HG02678 (cell line): ENCODE measurements at regions not wholly inside any gene's neighbourhood (a gene's known extent, or its start where the extent isn't known, plus 50 kb on each side); places are given as distances from the start of the nearest gene placed in this dataset.

ENCODE experiments used
- ATAC-seq: cut with Tn5 transposase; IDR thresholded peaks from one replicate; pipeline ENCODE4 v1.9.1; 2021; ENCODE audit warnings: mild to moderate bottlenecking, moderate library complexity; ENCODE audit not compliant: unreplicated experiment

DNA sequence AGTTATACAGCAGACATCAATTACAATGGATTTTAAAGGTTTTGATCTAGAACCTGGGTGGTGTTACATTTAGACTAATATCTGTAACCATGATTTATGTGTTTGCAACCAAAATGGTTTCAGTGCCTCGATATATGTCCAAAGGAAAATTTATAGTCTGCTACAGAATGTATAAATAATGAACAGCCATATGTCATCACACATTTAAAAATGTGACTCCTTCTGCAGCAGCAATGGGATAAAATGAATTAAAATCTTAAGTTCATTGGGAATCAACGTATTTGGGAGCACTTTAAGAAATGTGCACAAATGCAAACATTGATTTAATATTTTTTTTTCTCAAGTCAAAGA, 610.2 kb downstream of the TMEM114 start:
- no peak for ATAC-seq

DNA sequence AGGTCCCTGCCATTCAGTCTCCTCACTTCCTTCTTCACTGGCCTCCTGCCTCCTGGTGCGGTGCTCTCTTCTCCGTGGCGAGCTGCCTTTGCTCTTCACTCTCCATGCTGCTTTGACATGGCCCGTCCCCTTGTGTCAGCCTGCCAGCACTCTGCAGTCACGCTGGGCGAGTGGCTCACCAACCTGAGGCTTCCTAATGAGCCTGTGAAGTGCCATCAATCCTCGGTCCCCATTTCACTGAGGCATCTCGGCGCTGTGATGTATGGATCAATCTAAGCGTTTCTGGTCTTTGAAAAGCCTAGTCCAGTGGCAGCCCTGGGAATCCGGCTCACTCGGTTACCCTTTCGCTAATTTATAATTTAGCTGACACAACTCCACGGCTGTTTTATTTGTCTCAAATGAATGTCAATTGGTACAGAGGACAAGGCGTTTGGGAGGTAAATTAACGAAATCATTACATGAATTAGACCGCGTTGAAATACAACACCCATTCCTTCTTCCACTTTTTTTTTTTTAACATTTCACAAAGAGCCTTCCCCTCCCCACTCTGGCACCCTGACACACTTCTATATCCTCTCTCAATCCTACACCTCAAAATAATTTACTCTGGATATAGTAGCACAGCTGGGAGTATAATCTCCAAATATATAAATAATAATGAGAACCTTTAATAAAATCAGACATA, 610.7 kb downstream of the TMEM114 start:
- no peak for ATAC-seq

DNA sequence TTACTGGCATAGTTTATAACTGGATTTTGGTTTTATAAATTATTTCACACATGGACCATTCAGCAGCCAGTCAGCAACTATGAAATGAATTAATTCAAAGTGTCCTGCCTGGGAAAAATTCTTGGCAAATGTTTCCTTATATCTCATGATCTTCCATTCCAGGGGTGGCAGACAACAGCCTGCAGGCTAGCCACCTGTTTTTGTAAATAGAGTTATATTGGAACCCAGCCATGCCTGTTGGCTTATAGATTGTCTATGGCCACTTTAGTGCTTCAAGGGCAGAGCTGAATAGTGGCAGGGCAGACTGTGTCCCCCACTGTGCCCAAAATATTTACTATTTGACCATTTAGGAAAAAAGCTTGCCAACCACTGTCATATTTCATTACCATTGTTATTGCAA, 613.7 kb downstream of the TMEM114 start:
- no peak for ATAC-seq

DNA sequence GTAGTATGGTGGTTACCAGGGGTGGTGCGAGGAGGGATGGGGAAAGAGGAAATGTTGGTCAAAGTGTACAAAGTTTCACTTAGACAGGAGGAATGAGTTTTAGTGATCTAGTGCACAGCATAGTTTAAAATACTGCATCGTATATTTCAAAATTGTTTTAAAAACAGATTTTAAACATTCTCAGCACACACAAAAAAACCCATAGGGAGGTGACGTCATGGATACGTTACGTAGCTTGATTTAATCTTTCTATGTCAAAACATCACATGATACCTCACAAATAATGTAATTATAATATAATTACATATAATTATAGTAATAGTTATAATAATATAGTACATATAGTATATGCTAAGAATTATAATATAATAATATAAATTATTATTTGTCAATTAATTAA, 614.2 kb downstream of the TMEM114 start:
- no peak for ATAC-seq

DNA sequence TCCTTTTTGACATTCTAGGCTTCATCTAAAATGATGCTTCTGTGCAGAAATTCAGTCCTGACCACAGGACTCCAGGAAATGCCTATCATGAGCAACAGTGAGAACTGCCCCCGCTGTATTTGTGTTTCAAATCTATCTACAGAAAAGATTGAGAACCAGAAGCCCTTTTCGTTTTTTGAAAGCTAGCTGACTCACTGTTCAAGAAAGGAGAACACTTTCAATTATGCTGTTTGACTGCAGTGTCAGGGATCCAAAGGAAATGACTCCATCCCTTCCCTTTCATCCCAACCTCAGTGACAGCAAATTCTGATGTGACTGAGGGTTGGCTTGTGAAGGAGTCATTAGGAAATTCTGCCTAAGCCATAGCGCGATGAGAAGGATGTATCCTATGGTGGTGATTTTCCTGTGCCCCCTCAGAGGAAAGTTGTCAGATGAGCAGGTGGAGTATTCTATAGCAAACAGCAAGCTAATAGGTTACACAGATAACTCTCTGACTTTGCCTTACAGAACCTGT, 622.3 kb downstream of the TMEM114 start:
- ATAC-seq = no peak

- no peak for ATAC-seq
Measured at GRCh38 chr16:7964744-7965143, 625.6 kb downstream of the TMEM114 start.

DNA sequence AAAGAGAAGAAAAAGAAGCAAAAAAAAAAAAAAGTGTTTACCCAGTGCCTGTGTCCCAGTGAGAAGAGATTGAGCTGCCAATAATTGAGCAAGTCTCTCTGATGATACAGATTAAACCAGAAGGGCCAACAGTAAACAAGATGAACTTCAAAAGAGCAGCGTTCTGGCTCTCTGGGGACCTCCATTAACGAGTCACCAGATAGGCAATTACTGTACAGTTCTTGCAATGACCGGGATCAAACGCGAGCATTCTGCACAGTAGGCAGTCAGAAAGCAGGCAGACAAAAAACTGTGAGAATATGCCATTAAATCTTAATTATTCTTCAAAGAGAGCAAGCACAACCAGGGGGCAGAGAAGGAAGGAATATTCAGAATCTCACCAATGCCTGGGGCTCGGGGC, 626.1 kb downstream of the TMEM114 start:
- no peak for ATAC-seq

DNA sequence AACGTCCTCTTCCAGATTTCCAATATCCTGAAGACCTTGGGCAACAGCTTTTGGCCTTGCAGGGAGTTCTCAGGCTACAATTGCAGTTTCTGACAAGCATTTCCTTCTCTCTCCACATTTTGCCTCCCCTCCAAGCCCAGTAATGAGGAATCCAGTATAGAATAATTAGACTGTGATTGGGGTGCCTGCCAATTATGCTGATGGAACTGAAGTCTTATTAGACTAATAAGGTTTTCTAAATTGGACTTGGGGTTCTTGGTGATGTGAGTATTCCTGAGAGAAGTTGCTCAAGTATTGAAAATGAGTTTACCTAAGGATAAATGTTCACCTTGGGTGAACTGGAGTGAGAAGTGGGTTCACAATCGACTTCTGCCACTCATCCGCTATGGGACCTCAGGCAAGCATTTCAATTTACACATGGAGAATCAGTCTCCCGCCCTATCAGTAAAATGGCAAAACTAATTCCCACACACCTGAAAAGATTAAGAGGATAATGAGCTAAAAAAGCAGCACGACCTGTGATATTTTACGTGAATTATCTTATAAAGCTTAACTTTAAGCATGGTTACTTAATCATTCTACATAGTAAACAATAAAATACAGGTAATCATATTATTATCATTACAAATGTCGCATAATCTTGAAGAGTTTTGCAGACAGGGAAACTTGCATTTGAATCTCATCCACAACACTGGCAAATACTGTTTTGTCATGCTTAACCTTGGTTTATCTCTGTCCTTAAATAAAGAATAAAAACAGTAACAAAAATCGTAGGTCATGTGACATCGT, 628.0 kb downstream of the TMEM114 start:
- ATAC-seq = no peak

DNA sequence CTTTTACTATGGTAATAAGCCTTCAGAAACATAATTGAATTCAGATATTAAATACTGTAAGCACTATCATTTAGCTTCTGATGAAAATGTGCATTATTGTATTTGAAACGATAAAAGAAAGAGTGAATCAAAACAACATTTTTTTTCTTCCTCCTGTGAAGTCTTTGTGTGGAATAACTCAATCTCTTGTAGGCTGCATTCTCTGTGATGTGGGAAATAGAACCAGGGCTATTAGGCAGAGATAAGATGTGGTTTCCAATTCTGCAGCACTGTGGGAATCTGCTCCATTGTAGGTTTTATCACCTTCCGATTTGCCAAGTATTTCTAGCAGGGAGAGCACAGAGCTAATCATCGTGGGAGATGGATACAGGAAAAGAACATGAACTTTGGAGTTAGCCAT, 624.5 kb downstream of the RBFOX1 start:
- ATAC-seq = no peak

DNA sequence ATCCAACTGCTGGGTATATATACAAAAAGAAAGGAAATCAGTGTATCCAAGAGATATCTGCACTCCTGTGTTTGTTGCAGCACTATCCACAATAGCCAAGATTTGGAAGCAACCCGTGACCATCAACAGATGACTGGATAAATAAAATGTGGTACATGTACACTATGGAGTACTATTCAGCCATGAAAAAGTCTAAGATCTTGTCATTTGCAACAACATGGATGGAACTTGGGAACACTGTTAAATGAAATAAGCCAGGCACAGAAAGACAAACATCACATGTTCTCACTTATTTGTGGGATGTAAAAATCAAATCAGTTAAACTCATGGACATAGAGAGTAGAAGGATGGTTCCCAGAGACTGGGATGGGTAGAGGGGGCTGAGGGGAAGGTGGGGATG, 620.7 kb downstream of the RBFOX1 start:
- ATAC-seq = no peak

- no peak for ATAC-seq
Measured at GRCh38 chr16:7946142-7946541, 613.5 kb downstream of the RBFOX1 start.

DNA sequence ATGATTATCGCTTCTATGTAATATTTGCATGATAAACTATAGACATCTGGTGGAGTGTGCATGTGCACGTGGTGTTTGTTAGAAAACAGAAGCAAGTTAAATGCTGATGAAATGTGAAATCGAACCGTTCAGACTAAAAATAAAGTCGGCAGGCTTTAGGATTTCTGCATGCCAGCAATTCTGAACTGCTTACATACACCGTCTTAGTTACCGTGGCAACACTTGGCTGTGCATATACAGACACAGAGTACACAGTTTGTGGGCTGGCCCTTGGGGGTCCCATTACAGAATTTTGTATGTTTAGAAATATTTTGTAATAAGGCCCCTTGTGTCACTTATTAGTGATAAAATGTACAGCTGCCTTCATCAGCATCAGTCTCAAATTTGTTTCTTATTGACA, 605.5 kb downstream of the RBFOX1 start:
- ATAC-seq = no peak

- no peak for ATAC-seq
Measured at GRCh38 chr16:7921345-7921744, 588.7 kb downstream of the RBFOX1 start.

GRCh38 chr16:7919782-7920181, 587.1 kb downstream of the RBFOX1 start:
- ATAC-seq = no peak

- no peak for ATAC-seq
Measured at GRCh38 chr16:7914748-7915147, 582.1 kb downstream of the RBFOX1 start.

- ATAC-seq = no peak
Measured at GRCh38 chr16:7912132-7912531, 579.5 kb downstream of the RBFOX1 start.

DNA sequence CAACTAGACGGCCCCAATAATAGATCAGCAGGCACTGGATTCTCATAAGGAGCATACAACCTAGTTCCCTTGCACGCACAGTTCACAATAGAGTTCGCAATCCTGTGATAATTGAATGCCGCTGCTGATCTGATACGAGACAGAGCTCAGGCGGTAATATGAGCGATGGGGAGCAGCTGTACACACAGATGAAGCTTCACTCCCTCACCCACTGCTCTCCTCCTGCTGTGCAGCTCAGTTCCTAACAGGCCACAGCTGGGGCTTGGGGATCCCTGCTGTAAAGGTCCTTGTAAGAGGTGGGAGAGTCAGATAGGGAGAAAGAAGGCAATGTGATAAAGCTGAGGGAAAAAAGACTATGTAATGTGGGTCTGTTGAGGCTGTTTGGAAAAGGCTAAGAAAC, 577.5 kb downstream of the RBFOX1 start:
- no peak for ATAC-seq

GRCh38 chr16:7888411-7888810, 555.8 kb downstream of the RBFOX1 start:
- ATAC-seq = no peak

GRCh38 chr16:7887316-7887715, 554.7 kb downstream of the RBFOX1 start:
- no peak for ATAC-seq

DNA sequence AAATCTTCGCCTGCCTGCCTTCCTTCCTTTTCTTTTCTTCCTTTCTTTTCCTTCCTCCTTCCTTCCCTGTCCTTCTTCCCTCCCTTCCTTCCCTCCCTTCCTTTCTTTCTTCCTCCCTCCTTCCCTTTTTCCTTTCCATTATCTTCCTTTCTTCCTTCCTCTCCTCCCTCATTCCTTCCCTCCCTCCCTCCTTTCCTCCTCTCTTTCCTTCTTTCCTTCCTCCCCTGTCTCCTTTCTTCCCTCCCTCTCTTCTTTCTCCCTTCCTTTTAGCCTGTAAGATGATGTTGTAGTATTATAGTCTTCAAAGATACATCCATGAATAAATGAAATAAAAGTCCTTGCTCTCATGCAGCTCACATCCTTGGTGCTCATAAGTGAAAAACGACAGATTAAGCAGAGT, 539.3 kb downstream of the RBFOX1 start:
- ATAC-seq = no peak

DNA sequence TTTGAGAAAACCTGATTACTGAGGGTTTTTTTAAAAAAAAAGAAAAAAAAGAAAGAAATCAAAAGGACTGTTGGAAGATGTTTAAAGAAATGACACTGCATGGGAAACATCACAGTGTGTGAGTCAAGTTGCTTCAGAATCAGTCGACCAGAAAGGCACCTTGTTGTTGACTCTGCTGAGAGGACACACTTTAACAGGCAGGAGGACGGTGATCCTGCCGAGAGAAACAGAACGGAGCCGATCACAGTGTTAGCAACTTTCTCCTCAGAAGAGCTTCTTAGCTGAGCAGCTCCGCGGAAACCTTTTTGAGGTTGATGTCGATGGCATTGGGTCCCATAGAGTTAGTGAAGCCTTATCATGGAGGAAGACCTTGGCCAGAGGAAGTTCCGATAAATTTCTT, 538.7 kb downstream of the RBFOX1 start:
- ATAC-seq = no peak

- ATAC-seq = no peak
Measured at GRCh38 chr16:7867831-7868230, 535.2 kb downstream of the RBFOX1 start.
